Mesendoderm (in vitro differentiated cells): ENCODE measurements at regions not wholly inside any gene's neighbourhood (a gene's known extent, or its start where the extent isn't known, plus 50 kb on each side); places are given as distances from the start of the nearest gene placed in this dataset.

Source experiments
- DNase-seq: peaks from one replicate; pipeline ENCODE4 v3.0.0; 2013
- H2AK5ac ChIP-seq: 2 replicates; pipeline ENCODE4 v1.6.1; 2013; ENCODE audit warnings: low read length, inconsistent platforms
- H2BK120ac ChIP-seq: 2 replicates; pipeline ENCODE4 v1.6.1; 2013; ENCODE audit warnings: low read depth, mild to moderate bottlenecking, low read length, moderate library complexity, mixed read lengths
- H2BK15ac ChIP-seq: replicated peaks from 2 replicates; pipeline ENCODE4 v1.6.1; 2013; ENCODE audit warnings: low read depth, mild to moderate bottlenecking, moderate library complexity
- H2BK5ac ChIP-seq: 2 replicates; pipeline ENCODE4 v1.6.1; 2013; ENCODE audit warnings: low read length, inconsistent platforms
- H3K18ac ChIP-seq: 2 replicates; pipeline ENCODE4 v1.6.1; 2013; ENCODE audit warnings: mild to moderate bottlenecking, low read length, mixed read lengths
- H3K23ac ChIP-seq: one replicate; pipeline ENCODE4 v1.6.1; 2013; ENCODE audit warnings: low read length
- H3K27ac ChIP-seq: 2 replicates; pipeline ENCODE4 v1.5.1; 2013; ENCODE audit warnings: low read depth, mild to moderate bottlenecking, inconsistent platforms, low read length, moderate library complexity
- H3K27me3 ChIP-seq: 2 replicates; pipeline ENCODE4 v1.6.1; 2013; ENCODE audit warnings: low read length, control low read depth, mild to moderate bottlenecking, inconsistent platforms; ENCODE audit not compliant: insufficient read depth, poor library complexity
- H3K36me3 ChIP-seq: 2 replicates; pipeline ENCODE4 v1.6.1; 2013; ENCODE audit warnings: low read length, inconsistent platforms; ENCODE audit not compliant: control insufficient read depth, insufficient read depth
- H3K4ac ChIP-seq: one replicate; pipeline ENCODE4 v1.6.1; 2013; ENCODE audit warnings: low read depth, mild to moderate bottlenecking, low read length, moderate library complexity
- H3K4me1 ChIP-seq: 2 replicates; pipeline ENCODE4 v1.6.1; 2013; ENCODE audit warnings: low read depth, low read length, inconsistent platforms; ENCODE audit not compliant: control insufficient read depth
- H3K4me2 ChIP-seq: 2 replicates; pipeline ENCODE4 v1.6.1; 2013; ENCODE audit warnings: low read length
- H3K4me3 ChIP-seq: 2 replicates; pipeline ENCODE4 v1.5.1; 2013; ENCODE audit warnings: mild to moderate bottlenecking, low read length
- H3K56ac ChIP-seq: one replicate; pipeline ENCODE4 v1.6.1; 2013; ENCODE audit warnings: low read length
- H3K79me1 ChIP-seq: 2 replicates; pipeline ENCODE4 v1.6.1; 2013; ENCODE audit warnings: low read length, inconsistent platforms
- H3K79me2 ChIP-seq: 2 replicates; pipeline ENCODE4 v1.6.1; 2013; ENCODE audit warnings: mild to moderate bottlenecking, low read length; ENCODE audit not compliant: control insufficient read depth, insufficient read depth
- H3K9ac ChIP-seq: 2 replicates; pipeline ENCODE4 v1.6.1; 2013; ENCODE audit warnings: low read length, inconsistent platforms
- H4K5ac ChIP-seq: one replicate; pipeline ENCODE4 v1.6.1; 2013; ENCODE audit warnings: low read length
- H4K8ac ChIP-seq: one replicate; pipeline ENCODE4 v1.6.1; 2013; ENCODE audit warnings: low read depth, mild to moderate bottlenecking, control low read depth, low read length, moderate library complexity
- WGBS: extraction: QIAGEN DNeasy Blood & Tissue Kit; methylation state at CpG from one replicate; pipeline ENCODE4 v1.1.7; 2013; ENCODE audit warnings: low lambda C conversion rate, missing lambda C conversion rate; ENCODE audit not compliant: insufficient coverage; ENCODE audit errors: extremely low coverage; 5-methylcytosine and 5-hydroxymethylcytosine counted together

DNA sequence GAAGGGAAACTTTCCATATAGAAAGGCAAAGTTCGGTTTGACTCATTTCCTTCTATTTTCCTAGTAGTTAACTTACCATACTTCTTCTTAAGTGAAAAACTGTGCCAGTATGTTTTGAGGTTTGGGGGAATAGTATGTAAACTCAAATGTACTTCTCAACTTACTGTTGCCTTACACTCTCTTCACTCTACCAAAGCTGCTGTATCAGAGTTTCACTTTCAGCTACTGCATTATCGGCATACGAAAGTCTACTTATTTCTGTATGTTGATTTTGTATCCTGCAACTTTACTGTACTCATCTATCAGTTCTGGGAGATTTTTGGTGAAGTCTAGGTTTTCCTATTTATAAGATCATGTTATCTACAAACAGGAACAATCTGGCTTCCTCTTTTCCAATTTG lies 932.7 kb downstream of the FAT4 start:
- no peak overlapping the region for H3K23ac ChIP-seq
- H3K79me2 ChIP-seq = no peaks in the 10 kb centered on the region
- no peak overlapping the region for H3K4me3 ChIP-seq
- no peak overlapping the region for H3K9ac ChIP-seq
- no peaks in the 10 kb centered on the region for H3K79me1 ChIP-seq
- no peaks in the 10 kb centered on the region for H3K36me3 ChIP-seq
- H3K56ac ChIP-seq = no peak overlapping the region
- no peak overlapping the region for H4K5ac ChIP-seq
- H2BK120ac ChIP-seq = no peak overlapping the region
- no peak overlapping the region for H2AK5ac ChIP-seq
- DNase-seq = no peak
- no peak overlapping the region for H2BK5ac ChIP-seq
- no peaks in the 10 kb centered on the region for H3K4me1 ChIP-seq
- no peak overlapping the region for H3K4me2 ChIP-seq
- H3K18ac ChIP-seq = no peak overlapping the region
- no peak overlapping the region for H4K8ac ChIP-seq
- H2BK15ac ChIP-seq = no peak overlapping the region
- H3K27me3 ChIP-seq = no peaks in the 10 kb centered on the region
- H3K27ac ChIP-seq = no peak overlapping the region
- no peak overlapping the region for H3K4ac ChIP-seq
- WGBS = no CpG with 5 or more reads among the region's 3 CpGs

DNA sequence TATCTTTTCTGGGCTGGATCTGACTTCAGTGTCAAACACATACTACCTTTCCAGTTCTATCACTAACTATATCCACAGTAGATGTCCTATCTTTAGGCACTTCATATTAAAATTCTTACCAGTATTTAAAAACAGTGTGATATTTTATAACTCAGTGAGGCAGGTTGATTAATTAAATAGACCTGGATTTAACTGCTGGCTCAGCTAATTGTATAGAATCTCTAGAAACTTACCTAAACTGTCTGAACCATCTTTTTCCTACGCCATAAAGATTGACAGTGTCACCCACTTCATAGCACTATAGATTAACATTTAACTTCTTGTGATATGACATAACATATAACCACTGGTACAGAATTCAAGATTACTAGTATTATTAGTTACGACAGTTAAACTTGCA lies 935.3 kb downstream of the FAT4 start:
- H2AK5ac ChIP-seq = no peak overlapping the region
- no peak overlapping the region for H4K8ac ChIP-seq
- H3K79me2 ChIP-seq = no peaks in the 10 kb centered on the region
- no peaks in the 10 kb centered on the region for H3K27me3 ChIP-seq
- H3K56ac ChIP-seq = no peak overlapping the region
- H3K36me3 ChIP-seq = no peaks in the 10 kb centered on the region
- H3K18ac ChIP-seq = no peak overlapping the region
- H3K23ac ChIP-seq = no peak overlapping the region
- H3K27ac ChIP-seq = no peak overlapping the region
- H3K4me2 ChIP-seq = no peak overlapping the region
- no peaks in the 10 kb centered on the region for H3K4me1 ChIP-seq
- H3K4me3 ChIP-seq = no peak overlapping the region
- no peak overlapping the region for H3K9ac ChIP-seq
- no peak for DNase-seq
- H3K4ac ChIP-seq = no peak overlapping the region
- WGBS = no CpG with 5 or more reads among the region's 2 CpGs
- no peak overlapping the region for H2BK5ac ChIP-seq
- H2BK120ac ChIP-seq = no peak overlapping the region
- H3K79me1 ChIP-seq = no peaks in the 10 kb centered on the region
- H4K5ac ChIP-seq = no peak overlapping the region
- no peak overlapping the region for H2BK15ac ChIP-seq

DNA sequence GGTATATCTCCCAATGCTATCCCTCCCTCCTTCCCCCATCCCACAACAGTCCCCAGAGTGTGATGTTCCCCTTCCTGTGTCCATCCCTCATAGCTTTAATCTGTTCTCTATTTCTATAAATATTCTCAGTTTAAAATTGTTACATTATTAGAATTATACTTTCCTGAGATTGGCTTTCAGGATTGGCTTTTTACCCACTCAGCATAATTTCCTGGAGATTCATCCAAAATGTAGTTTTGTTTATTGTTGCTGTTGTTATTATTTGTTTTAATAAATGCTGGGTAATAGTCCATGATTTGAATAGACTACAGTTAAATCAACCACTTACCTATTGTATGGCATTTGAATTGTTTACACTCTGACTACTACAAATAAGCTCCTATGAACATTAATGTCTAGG lies 936.4 kb downstream of the FAT4 start:
- H3K4me1 ChIP-seq = no peaks in the 10 kb centered on the region
- H3K4me3 ChIP-seq = no peak overlapping the region
- H3K79me1 ChIP-seq = no peaks in the 10 kb centered on the region
- no peaks in the 10 kb centered on the region for H3K36me3 ChIP-seq
- H3K23ac ChIP-seq = no peak overlapping the region
- H3K4ac ChIP-seq = no peak overlapping the region
- H3K79me2 ChIP-seq = no peaks in the 10 kb centered on the region
- no peak overlapping the region for H3K56ac ChIP-seq
- no peak overlapping the region for H3K4me2 ChIP-seq
- H4K8ac ChIP-seq = no peak overlapping the region
- H2AK5ac ChIP-seq = no peak overlapping the region
- no peak overlapping the region for H2BK15ac ChIP-seq
- no peak overlapping the region for H3K18ac ChIP-seq
- no peaks in the 10 kb centered on the region for H3K27me3 ChIP-seq
- H4K5ac ChIP-seq = no peak overlapping the region
- no peak for DNase-seq
- H3K27ac ChIP-seq = no peak overlapping the region
- no peak overlapping the region for H2BK5ac ChIP-seq
- no peak overlapping the region for H2BK120ac ChIP-seq
- H3K9ac ChIP-seq = no peak overlapping the region

DNA sequence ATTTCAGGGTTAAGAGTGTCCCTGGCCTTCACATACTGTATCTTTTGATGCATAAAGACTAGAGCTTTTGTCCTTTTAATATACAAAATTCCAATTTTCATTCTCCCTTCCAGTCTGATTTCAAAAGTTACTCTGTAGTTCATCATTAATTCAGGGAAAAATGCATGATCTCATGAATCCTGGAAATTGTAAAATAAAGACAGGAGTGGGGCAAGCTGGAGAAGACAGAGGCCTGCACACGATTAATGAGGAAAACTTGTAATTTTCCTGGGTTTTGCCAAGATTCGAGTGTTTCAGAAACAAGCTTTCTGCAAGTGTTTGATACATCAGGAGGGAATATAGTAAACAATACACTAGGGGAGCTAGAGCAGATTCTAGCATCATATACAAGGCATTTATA lies 947.9 kb downstream of the FAT4 start:
- Histone ChIP-seq H2BK120ac (no peak overlapping the region), H4K5ac (no peak overlapping the region), H2AK5ac (no peak overlapping the region), H3K18ac (no peak overlapping the region), H3K56ac (no peak overlapping the region), H3K9ac (no peak overlapping the region), H3K79me1 (no peaks in the 10 kb centered on the region), H3K79me2 (no peaks in the 10 kb centered on the region), H3K23ac (no peak overlapping the region), H2BK5ac (no peak overlapping the region), H3K27me3 (no peaks in the 10 kb centered on the region), H3K4ac (no peak overlapping the region), H3K4me1 (no peaks in the 10 kb centered on the region), H4K8ac (no peak overlapping the region), H3K4me3 (no peak overlapping the region), H2BK15ac (no peak overlapping the region), H3K36me3 (no peaks in the 10 kb centered on the region), H3K27ac (no peak overlapping the region), H3K4me2 (no peak overlapping the region)
- DNase-seq = no peak
- WGBS = no CpG with 5 or more reads among the region's 2 CpGs

DNA sequence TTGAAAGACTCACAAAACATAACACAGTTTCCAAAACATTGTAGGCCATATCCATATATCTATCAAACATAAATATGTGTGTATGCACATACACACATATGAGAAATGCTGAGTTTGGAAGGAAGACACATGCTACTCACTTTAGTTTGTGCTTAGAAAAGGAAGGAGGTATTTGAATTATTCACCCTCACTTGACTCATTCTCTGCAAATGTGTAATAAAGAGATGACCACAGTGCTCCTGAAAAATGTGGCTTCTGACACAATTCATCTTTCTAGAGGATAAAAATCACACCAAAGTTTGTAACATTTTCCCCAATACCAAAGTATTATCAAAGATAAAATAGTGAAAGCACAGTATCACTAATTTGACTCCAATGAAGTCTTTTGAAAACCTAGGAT lies 950.1 kb downstream of the FAT4 start:
- no peak overlapping the region for H2AK5ac ChIP-seq
- no peak for DNase-seq
- H3K79me1 ChIP-seq = no peaks in the 10 kb centered on the region
- H3K4ac ChIP-seq = no peak overlapping the region
- H4K8ac ChIP-seq = no peak overlapping the region
- no peak overlapping the region for H3K18ac ChIP-seq
- H3K4me2 ChIP-seq = no peak overlapping the region
- H2BK15ac ChIP-seq = no peak overlapping the region
- no peak overlapping the region for H3K27ac ChIP-seq
- no peaks in the 10 kb centered on the region for H3K79me2 ChIP-seq
- H3K23ac ChIP-seq = no peak overlapping the region
- H2BK5ac ChIP-seq = no peak overlapping the region
- no peak overlapping the region for H3K56ac ChIP-seq
- no peaks in the 10 kb centered on the region for H3K36me3 ChIP-seq
- H4K5ac ChIP-seq = no peak overlapping the region
- no peaks in the 10 kb centered on the region for H3K27me3 ChIP-seq
- no peak overlapping the region for H3K4me3 ChIP-seq
- no peaks in the 10 kb centered on the region for H3K4me1 ChIP-seq
- H3K9ac ChIP-seq = no peak overlapping the region
- no peak overlapping the region for H2BK120ac ChIP-seq

DNA sequence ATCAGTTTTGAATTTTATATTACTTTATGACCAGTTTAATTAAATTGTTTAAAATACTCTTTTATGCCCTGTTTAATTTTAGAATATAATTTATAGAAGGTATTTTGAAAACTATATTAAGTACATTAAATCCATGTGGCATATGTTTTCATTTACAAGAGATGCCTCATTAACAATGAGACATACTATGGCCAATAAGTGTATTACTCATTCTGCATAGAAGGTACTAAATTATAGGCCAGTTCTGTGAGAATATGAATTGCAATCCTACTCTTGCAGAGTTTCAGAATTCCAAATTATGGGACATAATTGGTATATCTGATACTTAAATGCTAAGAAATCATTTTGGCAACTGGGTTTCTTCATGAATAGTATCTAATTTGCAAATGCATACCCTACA lies 951.1 kb downstream of the FAT4 start:
- H3K56ac ChIP-seq = no peak overlapping the region
- H2BK15ac ChIP-seq = no peak overlapping the region
- no peak overlapping the region for H3K9ac ChIP-seq
- H3K79me2 ChIP-seq = no peaks in the 10 kb centered on the region
- no peak overlapping the region for H2BK5ac ChIP-seq
- H3K79me1 ChIP-seq = no peaks in the 10 kb centered on the region
- no peak for DNase-seq
- no peaks in the 10 kb centered on the region for H3K27me3 ChIP-seq
- H3K4me1 ChIP-seq = no peaks in the 10 kb centered on the region
- H2AK5ac ChIP-seq = no peak overlapping the region
- no peak overlapping the region for H4K5ac ChIP-seq
- H3K36me3 ChIP-seq = no peaks in the 10 kb centered on the region
- no peak overlapping the region for H3K4me2 ChIP-seq
- H3K4me3 ChIP-seq = no peak overlapping the region
- H3K23ac ChIP-seq = no peak overlapping the region
- H4K8ac ChIP-seq = no peak overlapping the region
- no peak overlapping the region for H3K27ac ChIP-seq
- H3K18ac ChIP-seq = no peak overlapping the region
- H2BK120ac ChIP-seq = no peak overlapping the region
- H3K4ac ChIP-seq = no peak overlapping the region
